HepG2 (cell line): ENCODE measurements at regions not wholly inside any gene's neighbourhood (a gene's known extent, or its start where the extent isn't known, plus 50 kb on each side); places are given as distances from the start of the nearest gene placed in this dataset.

Source experiments
- GATAD1 ChIP-seq: IDR thresholded peaks from 2 replicates; pipeline ENCODE4 v1.6.1; 2016; ENCODE audit warnings: missing genetic modification reagents, missing compliant biosample characterization
- JUND ChIP-seq: sonication (generic); formaldehyde crosslinking; IDR thresholded peaks from 2 replicates; pipeline ENCODE4 v1.8.0; 2022; ENCODE audit warnings: mild to moderate bottlenecking, missing genetic modification reagents
- KLF13 ChIP-seq: sonication (generic); formaldehyde crosslinking; IDR thresholded peaks from 2 replicates; pipeline ENCODE4 v1.4.0; 2020; ENCODE audit warnings: mild to moderate bottlenecking, missing genetic modification reagents
- ZBTB42 ChIP-seq: sonication (generic); formaldehyde crosslinking; IDR thresholded peaks from 2 replicates; pipeline ENCODE4 v1.5.0; 2020; ENCODE audit warnings: mild to moderate bottlenecking, missing genetic modification reagents
- ZNF407 ChIP-seq: sonication (generic); formaldehyde crosslinking; IDR thresholded peaks from one replicate; pipeline ENCODE4 v1.5.1; 2020; ENCODE audit warnings: mild to moderate bottlenecking, missing genetic modification reagents; ENCODE audit errors: not compliant biosample characterization
- TF ChIP-seq, protein P1 (sequence below): sonication (generic); formaldehyde crosslinking; IDR thresholded peaks from 2 replicates; pipeline ENCODE4 v1.4.0; 2020; ENCODE audit warnings: low read depth, missing genetic modification reagents
- TF ChIP-seq, protein P2 (sequence below): sonication (generic); formaldehyde crosslinking; IDR thresholded peaks from 2 replicates; pipeline ENCODE4 v1.8.0; 2022; ENCODE audit warnings: mild to moderate bottlenecking, missing genetic modification reagents, borderline replicate concordance
- TF ChIP-seq, protein P3 (sequence below): IDR thresholded peaks from 2 replicates; pipeline ENCODE4 v1.6.1; 2016; ENCODE audit warnings: mild to moderate bottlenecking
- TF ChIP-seq, protein P4 (sequence below): sonication (generic); formaldehyde crosslinking; IDR thresholded peaks from 2 replicates; pipeline ENCODE4 v1.8.1; 2023; ENCODE audit warnings: mild to moderate bottlenecking, inconsistent platforms, moderate library complexity, missing genetic modification reagents, borderline replicate concordance
- TF ChIP-seq, protein P5 (sequence below): sonication (generic); formaldehyde crosslinking; IDR thresholded peaks from 2 replicates; pipeline ENCODE4 v1.4.0; 2020; ENCODE audit warnings: missing genetic modification reagents; ENCODE audit errors: not compliant biosample characterization

DNA sequence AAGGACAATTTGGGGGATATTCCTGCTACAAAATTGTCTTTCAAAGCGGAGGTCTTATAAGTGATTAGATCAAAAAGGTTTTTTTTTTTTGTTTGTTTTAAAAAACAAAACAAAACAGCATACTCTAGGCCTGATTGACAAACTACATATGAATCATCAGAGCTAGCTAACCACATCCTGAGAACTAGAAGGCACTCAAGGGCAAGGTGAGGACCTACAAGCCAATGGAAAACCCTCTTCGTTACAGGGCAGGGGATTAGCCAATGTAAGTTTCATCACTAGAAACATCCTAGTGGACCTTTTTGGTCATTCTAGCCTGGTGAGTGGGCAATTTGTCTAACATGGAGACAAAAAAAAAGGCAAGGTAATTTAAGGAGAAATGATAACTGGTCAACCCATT is 428.6 kb downstream of the RFC3 start (continued):
- TF ChIP-seq ZNF407 (CRISPR knock-in tag) (no peak), JUND (CRISPR knock-in tag) (no peak), KLF13 (no peak), ZBTB42 (CRISPR knock-in tag) (no peak), GATAD1 (no peak)
- TF ChIP-seq, protein P1, sequence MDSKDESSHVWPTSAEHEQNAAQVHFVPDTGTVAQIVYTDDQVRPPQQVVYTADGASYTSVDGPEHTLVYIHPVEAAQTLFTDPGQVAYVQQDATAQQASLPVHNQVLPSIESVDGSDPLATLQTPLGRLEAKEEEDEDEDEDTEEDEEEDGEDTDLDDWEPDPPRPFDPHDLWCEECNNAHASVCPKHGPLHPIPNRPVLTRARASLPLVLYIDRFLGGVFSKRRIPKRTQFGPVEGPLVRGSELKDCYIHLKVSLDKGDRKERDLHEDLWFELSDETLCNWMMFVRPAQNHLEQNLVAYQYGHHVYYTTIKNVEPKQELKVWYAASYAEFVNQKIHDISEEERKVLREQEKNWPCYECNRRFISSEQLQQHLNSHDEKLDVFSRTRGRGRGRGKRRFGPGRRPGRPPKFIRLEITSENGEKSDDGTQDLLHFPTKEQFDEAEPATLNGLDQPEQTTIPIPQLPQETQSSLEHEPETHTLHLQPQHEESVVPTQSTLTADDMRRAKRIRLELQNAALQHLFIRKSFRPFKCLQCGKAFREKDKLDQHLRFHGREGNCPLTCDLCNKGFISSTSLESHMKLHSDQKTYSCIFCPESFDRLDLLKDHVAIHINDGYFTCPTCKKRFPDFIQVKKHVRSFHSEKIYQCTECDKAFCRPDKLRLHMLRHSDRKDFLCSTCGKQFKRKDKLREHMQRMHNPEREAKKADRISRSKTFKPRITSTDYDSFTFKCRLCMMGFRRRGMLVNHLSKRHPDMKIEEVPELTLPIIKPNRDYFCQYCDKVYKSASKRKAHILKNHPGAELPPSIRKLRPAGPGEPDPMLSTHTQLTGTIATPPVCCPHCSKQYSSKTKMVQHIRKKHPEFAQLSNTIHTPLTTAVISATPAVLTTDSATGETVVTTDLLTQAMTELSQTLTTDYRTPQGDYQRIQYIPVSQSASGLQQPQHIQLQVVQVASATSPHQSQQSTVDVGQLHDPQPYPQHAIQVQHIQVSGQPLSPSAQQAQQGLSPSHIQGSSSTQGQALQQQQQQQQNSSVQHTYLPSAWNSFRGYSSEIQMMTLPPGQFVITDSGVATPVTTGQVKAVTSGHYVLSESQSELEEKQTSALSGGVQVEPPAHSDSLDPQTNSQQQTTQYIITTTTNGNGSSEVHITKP: no peak
- TF ChIP-seq, protein P2, sequence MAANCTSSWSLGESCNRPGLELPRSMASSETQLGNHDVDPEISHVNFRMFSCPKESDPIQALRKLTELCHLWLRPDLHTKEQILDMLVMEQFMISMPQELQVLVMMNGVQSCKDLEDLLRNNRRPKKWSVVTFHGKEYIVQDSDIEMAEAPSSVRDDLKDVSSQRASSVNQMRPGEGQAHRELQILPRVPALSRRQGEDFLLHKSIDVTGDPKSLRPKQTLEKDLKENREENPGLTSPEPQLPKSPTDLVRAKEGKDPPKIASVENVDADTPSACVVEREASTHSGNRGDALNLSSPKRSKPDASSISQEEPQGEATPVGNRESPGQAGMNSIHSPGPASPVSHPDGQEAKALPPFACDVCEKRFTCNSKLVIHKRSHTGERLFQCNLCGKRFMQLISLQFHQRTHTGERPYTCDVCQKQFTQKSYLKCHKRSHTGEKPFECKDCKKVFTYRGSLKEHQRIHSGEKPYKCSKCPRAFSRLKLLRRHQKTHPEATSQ (CRISPR knock-in tag): no peak
- TF ChIP-seq, protein P3, sequence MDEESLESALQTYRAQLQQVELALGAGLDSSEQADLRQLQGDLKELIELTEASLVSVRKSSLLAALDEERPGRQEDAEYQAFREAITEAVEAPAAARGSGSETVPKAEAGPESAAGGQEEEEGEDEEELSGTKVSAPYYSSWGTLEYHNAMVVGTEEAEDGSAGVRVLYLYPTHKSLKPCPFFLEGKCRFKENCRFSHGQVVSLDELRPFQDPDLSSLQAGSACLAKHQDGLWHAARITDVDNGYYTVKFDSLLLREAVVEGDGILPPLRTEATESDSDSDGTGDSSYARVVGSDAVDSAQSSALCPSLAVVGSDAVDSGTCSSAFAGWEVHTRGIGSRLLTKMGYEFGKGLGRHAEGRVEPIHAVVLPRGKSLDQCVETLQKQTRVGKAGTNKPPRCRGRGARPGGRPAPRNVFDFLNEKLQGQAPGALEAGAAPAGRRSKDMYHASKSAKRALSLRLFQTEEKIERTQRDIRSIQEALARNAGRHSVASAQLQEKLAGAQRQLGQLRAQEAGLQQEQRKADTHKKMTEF (CRISPR knock-in tag): no peak
- TF ChIP-seq, protein P4, sequence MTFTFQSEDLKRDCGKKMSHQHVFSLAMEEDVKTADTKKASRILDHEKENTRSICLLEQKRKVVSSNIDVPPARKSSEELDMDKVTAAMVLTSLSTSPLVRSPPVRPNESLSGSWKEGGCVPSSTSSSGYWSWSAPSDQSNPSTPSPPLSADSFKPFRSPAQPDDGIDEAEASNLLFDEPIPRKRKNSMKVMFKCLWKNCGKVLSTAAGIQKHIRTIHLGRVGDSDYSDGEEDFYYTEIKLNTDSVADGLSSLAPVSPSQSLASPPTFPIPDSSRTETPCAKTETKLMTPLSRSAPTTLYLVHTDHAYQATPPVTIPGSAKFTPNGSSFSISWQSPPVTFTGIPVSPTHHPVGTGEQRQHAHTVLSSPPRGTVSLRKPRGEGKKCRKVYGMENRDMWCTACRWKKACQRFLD: no peak
- TF ChIP-seq, protein P5, sequence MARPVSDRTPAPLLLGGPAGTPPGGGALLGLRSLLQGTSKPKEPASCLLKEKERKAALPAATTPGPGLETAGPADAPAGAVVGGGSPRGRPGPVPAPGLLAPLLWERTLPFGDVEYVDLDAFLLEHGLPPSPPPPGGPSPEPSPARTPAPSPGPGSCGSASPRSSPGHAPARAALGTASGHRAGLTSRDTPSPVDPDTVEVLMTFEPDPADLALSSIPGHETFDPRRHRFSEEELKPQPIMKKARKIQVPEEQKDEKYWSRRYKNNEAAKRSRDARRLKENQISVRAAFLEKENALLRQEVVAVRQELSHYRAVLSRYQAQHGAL (CRISPR knock-in tag): no peak
